ENCODE measurements at regions not wholly inside any gene's neighbourhood (a gene's known extent, or its start where the extent isn't known, plus 50 kb on each side); places are given as distances from the start of the nearest gene placed in this dataset.

- no peak overlapping the region for H3K9ac ChIP-seq (ENCODE audit: low read length)
- no peaks in the 10 kb centered on the region for H3K4me1 ChIP-seq (ENCODE audit: insufficient read depth, low read length, severe bottlenecking)
- H3K27ac ChIP-seq (ENCODE audit: low read depth, low read length, poor library complexity, severe bottlenecking) = no peak overlapping the region
- no peaks in the 10 kb centered on the region for H3F3A ChIP-seq (ENCODE audit: insufficient read depth, low read length)
- no peaks in the 10 kb centered on the region for H4K20me1 ChIP-seq (ENCODE audit: insufficient read depth, low read length)
- no peaks in the 10 kb centered on the region for H3K9me2 ChIP-seq (ENCODE audit: low read depth, low read length)
- H3K9me3 ChIP-seq (ENCODE audit: low read length) = no peaks in the 10 kb centered on the region
- H3K4me2 ChIP-seq (ENCODE audit: low read length) = no peak overlapping the region
- H3K4me3 ChIP-seq (ENCODE audit: low read depth, low read length, poor library complexity, severe bottlenecking) = no peak overlapping the region
- H3K36me3 ChIP-seq (ENCODE audit: insufficient read depth, low read length) = no peaks in the 10 kb centered on the region
- H3K27me3 ChIP-seq (ENCODE audit: insufficient read depth, low read length) = peaks cover 6% of the 10 kb centered on the region; the same call in 1 of the 2 replicates
- H3K79me2 ChIP-seq (ENCODE audit: insufficient read depth, low read length) = no peaks in the 10 kb centered on the region
- TF ChIP-seq CTCF (IDR thresholded peaks at IDR 0.05; ENCODE audit: low read length) = no peak
- no peak for TF ChIP-seq EZH2 (IDR thresholded peaks at IDR 0.05; ENCODE audit: borderline replicate concordance, low read length)
- no peak overlapping the region for H2AFZ ChIP-seq (ENCODE audit: low read length)
Observed at GRCh38 chr20:39302312-39302711, 340.2 kb downstream of the DHX35 start.

DNA sequence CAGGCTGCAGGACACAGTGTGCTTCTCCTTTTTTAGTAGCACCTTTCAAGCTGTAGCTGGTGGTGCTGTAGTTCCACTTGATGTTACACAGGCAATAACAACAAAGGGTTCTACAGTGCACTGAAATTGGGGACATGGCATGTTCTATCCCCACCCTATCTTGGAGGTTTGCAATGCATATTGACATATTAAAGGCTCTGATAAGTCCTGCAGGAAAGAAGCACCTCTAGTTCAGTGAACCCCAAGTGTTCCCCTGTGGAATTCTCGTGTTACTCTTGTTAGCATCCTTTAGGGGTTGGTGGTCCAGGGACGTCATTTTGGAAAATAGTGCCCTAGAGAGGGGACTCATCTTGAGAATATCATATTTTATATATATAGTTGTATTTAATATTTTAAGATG, 337.6 kb downstream of the DHX35 start:
- H3K9me2 ChIP-seq (ENCODE audit: low read depth, low read length) = no peaks in the 10 kb centered on the region
- TF ChIP-seq EZH2 (IDR thresholded peaks at IDR 0.05; ENCODE audit: borderline replicate concordance, low read length) = no peak
- no peak for TF ChIP-seq CTCF (IDR thresholded peaks at IDR 0.05; ENCODE audit: low read length)
- no peak overlapping the region for H3K9ac ChIP-seq (ENCODE audit: low read length)
- H3K9me3 ChIP-seq (ENCODE audit: low read length) = no peaks in the 10 kb centered on the region
- no peaks in the 10 kb centered on the region for H3K79me2 ChIP-seq (ENCODE audit: insufficient read depth, low read length)
- no peak overlapping the region for H3K4me2 ChIP-seq (ENCODE audit: low read length)
- no peak overlapping the region for H3K4me3 ChIP-seq (ENCODE audit: low read depth, low read length, poor library complexity, severe bottlenecking)
- no peaks in the 10 kb centered on the region for H4K20me1 ChIP-seq (ENCODE audit: insufficient read depth, low read length)
- no peaks in the 10 kb centered on the region for H3K36me3 ChIP-seq (ENCODE audit: insufficient read depth, low read length)
- no peaks in the 10 kb centered on the region for H3F3A ChIP-seq (ENCODE audit: insufficient read depth, low read length)
- H2AFZ ChIP-seq (ENCODE audit: low read length) = no peak overlapping the region
- H3K4me1 ChIP-seq (ENCODE audit: insufficient read depth, low read length, severe bottlenecking) = no peaks in the 10 kb centered on the region
- H3K27ac ChIP-seq (ENCODE audit: low read depth, low read length, poor library complexity, severe bottlenecking) = no peak overlapping the region
- H3K27me3 ChIP-seq (ENCODE audit: insufficient read depth, low read length) = no peaks in the 10 kb centered on the region

GRCh38 chr20:39298571-39299506, 336.7 kb downstream of the DHX35 start:
- Histone ChIP-seq H3K36me3 (ENCODE audit: insufficient read depth, low read length) (no peaks in the 10 kb centered on the region), H3K27ac (ENCODE audit: low read depth, low read length, poor library complexity, severe bottlenecking) (no peak overlapping the region), H3K27me3 (ENCODE audit: insufficient read depth, low read length) (no peaks in the 10 kb centered on the region), H3K79me2 (ENCODE audit: insufficient read depth, low read length) (no peaks in the 10 kb centered on the region), H2AFZ (ENCODE audit: low read length) (no peak overlapping the region), H3K9ac (ENCODE audit: low read length) (no peak overlapping the region), H3K4me3 (ENCODE audit: low read depth, low read length, poor library complexity, severe bottlenecking) (no peak overlapping the region), H3K9me3 (ENCODE audit: low read length) (no peaks in the 10 kb centered on the region), H4K20me1 (ENCODE audit: insufficient read depth, low read length) (no peaks in the 10 kb centered on the region), H3F3A (ENCODE audit: insufficient read depth, low read length) (no peaks in the 10 kb centered on the region), H3K4me1 (ENCODE audit: insufficient read depth, low read length, severe bottlenecking) (no peaks in the 10 kb centered on the region), H3K9me2 (ENCODE audit: low read depth, low read length) (no peaks in the 10 kb centered on the region), H3K4me2 (ENCODE audit: low read length) (no peak overlapping the region)
- TF ChIP-seq EZH2 (IDR thresholded peaks at IDR 0.05; ENCODE audit: borderline replicate concordance, low read length) (no peak), CTCF (IDR thresholded peaks at IDR 0.05; ENCODE audit: low read length) (no peak)
